Calu3 (cell line): ENCODE measurements at regions not wholly inside any gene's neighbourhood (a gene's known extent, or its start where the extent isn't known, plus 50 kb on each side); places are given as distances from the start of the nearest gene placed in this dataset.
A peak's percentile ranks its signal among the peaks of the same experiment; 100 is the strongest.

Experiments used
- BruUV-seq: library from RNA; stranded (reverse); fragments of 400-500 nt; replicated peaks from 2 replicates; lab custom pipeline; 2021; lab: Mats Ljungman, UMichigan
- CTCF ChIA-PET: fragments of 300-600 bp; sonication (Branson Sonifier 250); formaldehyde crosslinking; loops from one replicate; lab custom pipeline; 2022; ENCODE audit warnings: antibody characterized with exemption; lab: Charles Lee
- DNase-seq: peaks from one replicate; pipeline ENCODE4 v3.0.0; 2022
- H3K27ac Mint-ChIP-seq: one replicate; pipeline ENCODE4 v1.8.0; 2022; ENCODE audit warnings: mixed read lengths; ENCODE audit not compliant: unreplicated experiment
- H3K27me3 Mint-ChIP-seq: one replicate; pipeline ENCODE4 v1.8.0; 2022; ENCODE audit warnings: mixed read lengths; ENCODE audit not compliant: unreplicated experiment
- H3K36me3 Mint-ChIP-seq: one replicate; pipeline ENCODE4 v1.8.0; 2022; ENCODE audit warnings: mild to moderate bottlenecking, moderate library complexity, mixed read lengths; ENCODE audit not compliant: insufficient read depth, unreplicated experiment
- H3K4me1 Mint-ChIP-seq: one replicate; pipeline ENCODE4 v1.8.0; 2022; ENCODE audit warnings: mild to moderate bottlenecking, low read depth, mixed read lengths; ENCODE audit not compliant: unreplicated experiment
- H3K4me3 Mint-ChIP-seq: one replicate; pipeline ENCODE4 v1.8.0; 2022; ENCODE audit warnings: mild to moderate bottlenecking, low read depth, moderate library complexity, mixed read lengths; ENCODE audit not compliant: unreplicated experiment
- H3K9me3 Mint-ChIP-seq: one replicate; pipeline ENCODE4 v1.8.0; 2022; ENCODE audit warnings: low read depth, mixed read lengths; ENCODE audit not compliant: unreplicated experiment
- intact Hi-C: fragments of 100-400 bp; cut with micrococcal nuclease; formaldehyde crosslinking; loops from one replicate; pipeline ENCODE4 v1.10.0; 2022; ENCODE audit not compliant: unreplicated experiment
- TF ChIP-seq, protein P1 (sequence below): fragments of 200-600 bp; IDR thresholded peaks from one replicate; pipeline ENCODE4 v1.8.0; 2022; ENCODE audit warnings: antibody characterized with exemption; ENCODE audit not compliant: unreplicated experiment

DNA sequence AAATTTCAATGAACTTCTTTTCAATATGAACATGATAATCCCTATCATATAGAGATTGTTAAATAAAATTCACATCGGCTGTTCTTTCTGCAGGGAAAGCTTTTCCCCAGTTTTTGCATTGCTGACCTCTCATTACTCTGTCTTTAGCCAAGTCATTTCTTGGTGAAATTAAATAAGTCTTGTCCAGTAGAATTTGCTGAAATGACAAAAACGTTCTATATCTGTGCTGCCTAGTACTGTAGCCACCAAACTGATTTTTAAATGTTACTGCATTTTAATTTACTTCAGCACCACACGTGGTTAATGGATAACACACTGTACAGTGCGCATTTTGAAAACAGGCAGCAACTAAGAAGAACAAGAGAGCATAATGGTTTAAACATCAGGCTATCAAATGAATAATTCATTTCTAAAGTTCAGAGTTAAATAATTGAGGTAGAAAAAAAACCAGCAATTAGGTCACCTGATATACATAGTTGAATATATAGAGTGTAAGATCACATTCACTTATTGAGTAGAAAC lies 178.9 kb downstream of the LIG4 start:
- TF ChIP-seq, protein P1, sequence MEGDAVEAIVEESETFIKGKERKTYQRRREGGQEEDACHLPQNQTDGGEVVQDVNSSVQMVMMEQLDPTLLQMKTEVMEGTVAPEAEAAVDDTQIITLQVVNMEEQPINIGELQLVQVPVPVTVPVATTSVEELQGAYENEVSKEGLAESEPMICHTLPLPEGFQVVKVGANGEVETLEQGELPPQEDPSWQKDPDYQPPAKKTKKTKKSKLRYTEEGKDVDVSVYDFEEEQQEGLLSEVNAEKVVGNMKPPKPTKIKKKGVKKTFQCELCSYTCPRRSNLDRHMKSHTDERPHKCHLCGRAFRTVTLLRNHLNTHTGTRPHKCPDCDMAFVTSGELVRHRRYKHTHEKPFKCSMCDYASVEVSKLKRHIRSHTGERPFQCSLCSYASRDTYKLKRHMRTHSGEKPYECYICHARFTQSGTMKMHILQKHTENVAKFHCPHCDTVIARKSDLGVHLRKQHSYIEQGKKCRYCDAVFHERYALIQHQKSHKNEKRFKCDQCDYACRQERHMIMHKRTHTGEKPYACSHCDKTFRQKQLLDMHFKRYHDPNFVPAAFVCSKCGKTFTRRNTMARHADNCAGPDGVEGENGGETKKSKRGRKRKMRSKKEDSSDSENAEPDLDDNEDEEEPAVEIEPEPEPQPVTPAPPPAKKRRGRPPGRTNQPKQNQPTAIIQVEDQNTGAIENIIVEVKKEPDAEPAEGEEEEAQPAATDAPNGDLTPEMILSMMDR, result no peak
- no peak overlapping the region for H3K4me3 Mint-ChIP-seq
- intact Hi-C loops, result loop anchor here (1.0 kb wide), 1 partner anchor 34 kb away; no protein-coding TSS in a partner anchor
- peaks cover 21% of the 10 kb centered on the region for H3K4me1 Mint-ChIP-seq
- CTCF ChIA-PET, result no interaction called here
- no peaks in the 10 kb centered on the region for H3K9me3 Mint-ChIP-seq
- no peaks in the 10 kb centered on the region for H3K27me3 Mint-ChIP-seq
- no peak for DNase-seq
- H3K27ac Mint-ChIP-seq, result no peak overlapping the region
- H3K36me3 Mint-ChIP-seq, result no peaks in the 10 kb centered on the region
- BruUV-seq, result no TSS peak

DNA sequence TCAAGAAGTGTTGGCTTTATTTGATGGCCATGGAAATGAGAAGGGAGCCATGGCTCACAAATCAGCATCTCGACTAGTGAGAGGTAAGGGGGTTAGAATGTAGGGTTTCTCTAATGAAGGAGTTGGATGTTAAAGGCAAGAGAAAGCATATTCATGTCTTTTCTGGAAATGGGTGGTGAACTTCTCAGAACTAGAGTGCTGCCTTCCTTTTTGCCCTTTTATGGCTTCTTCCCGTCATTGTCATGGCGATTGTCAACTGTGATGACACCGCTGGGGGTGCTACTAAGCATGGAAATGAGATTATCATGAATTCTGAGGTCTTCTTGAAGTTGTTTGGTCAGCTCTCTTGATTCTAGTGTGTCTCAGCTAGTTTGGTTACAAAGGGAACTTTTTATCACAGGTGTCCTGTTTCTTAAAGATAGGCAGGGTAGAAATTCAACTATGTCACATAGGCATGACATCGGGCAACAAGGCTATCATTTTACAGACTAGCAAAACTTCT lies 180.4 kb downstream of the LIG4 start:
- no peak overlapping the region for H3K4me3 Mint-ChIP-seq
- DNase-seq, result no peak
- H3K36me3 Mint-ChIP-seq, result no peaks in the 10 kb centered on the region
- H3K4me1 Mint-ChIP-seq, result peaks cover 21% of the 10 kb centered on the region
- no TSS peak for BruUV-seq
- H3K27ac Mint-ChIP-seq, result no peak overlapping the region
- no peaks in the 10 kb centered on the region for H3K9me3 Mint-ChIP-seq
- intact Hi-C loops, result loop anchor here (5.0 kb wide), 1 partner anchor 117 kb away; no protein-coding TSS in a partner anchor
- TF ChIP-seq, protein P1, result no peak
- no peaks in the 10 kb centered on the region for H3K27me3 Mint-ChIP-seq
- CTCF ChIA-PET, result no interaction called here

DNA sequence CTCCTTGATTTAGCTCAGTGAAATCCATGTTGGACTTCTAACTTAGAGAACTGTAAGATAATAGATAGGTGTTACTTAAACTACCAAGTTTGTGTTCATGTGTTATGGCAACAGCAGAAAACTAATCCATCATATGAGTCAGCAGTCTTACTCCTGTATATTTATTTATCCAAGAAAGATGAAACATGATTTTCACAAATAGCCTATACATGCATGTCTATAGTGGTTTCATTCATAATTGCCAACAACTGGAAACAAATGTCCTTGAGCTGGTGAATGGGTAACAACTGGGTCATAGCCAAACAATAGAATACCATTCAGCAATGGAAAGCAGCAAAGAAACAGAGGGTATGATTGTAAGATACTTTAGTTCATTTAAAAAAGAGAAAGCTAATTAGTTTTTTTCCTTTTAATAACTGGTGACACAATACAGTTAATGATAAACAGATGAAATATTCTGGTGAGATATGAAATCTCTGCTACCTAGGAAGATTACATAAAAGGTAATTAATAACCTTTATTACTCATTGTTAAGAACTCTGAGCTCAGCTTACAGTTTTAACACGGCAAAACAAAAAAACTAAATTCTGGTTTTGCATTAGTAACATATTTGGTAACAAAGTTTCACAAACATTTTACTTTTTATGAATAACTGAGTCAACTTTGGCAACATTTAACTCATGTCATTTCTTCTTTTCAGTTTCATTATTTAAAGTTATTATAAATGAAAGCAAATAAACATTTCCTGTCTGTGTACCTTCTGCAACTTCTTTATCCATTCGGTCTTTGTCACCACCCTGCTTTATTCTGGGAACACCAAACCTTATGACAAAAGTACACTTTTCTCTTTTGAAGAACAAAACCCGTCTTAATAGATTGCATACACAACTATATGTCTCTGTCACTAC lies 181.3 kb downstream of the LIG4 start:
- no peaks in the 10 kb centered on the region for H3K27me3 Mint-ChIP-seq
- H3K27ac Mint-ChIP-seq, result peak overlapping the region; percentile 61
- DNase-seq, result no peak
- H3K36me3 Mint-ChIP-seq, result no peaks in the 10 kb centered on the region
- no peaks in the 10 kb centered on the region for H3K9me3 Mint-ChIP-seq
- intact Hi-C loops, result loop anchor here (5.0 kb wide), 1 partner anchor 118 kb away; no protein-coding TSS in a partner anchor
- CTCF ChIA-PET, result no interaction called here
- no TSS peak for BruUV-seq
- no peak overlapping the region for H3K4me3 Mint-ChIP-seq
- TF ChIP-seq, protein P1, result no peak
- peaks cover 21% of the 10 kb centered on the region for H3K4me1 Mint-ChIP-seq

DNA sequence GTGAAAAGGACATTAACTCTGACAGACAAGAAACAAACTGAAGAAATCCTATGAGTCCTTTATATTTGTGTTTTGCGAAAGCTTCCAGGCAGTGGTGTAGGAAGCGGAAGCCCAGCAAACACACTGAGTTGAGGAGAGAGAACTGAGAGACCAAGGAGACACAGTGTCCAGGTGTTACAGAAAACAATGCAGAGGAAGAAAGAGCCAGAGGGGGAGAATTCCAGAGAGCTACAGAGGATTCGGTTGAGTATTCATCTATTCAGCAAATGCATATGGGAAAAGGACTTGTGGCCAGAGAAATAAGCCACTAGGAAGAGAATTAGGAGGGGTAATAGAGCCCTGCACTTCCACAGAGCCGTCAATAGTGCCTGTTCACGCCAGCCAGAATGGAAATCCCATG lies 183.5 kb downstream of the LIG4 start:
- intact Hi-C loops, result loop anchor here (5.0 kb wide), 1 partner anchor 120 kb away; no protein-coding TSS in a partner anchor
- no peaks in the 10 kb centered on the region for H3K36me3 Mint-ChIP-seq
- peaks cover 19% of the 10 kb centered on the region for H3K4me1 Mint-ChIP-seq
- no peak for DNase-seq
- H3K4me3 Mint-ChIP-seq, result no peak overlapping the region
- BruUV-seq, result no TSS peak
- TF ChIP-seq, protein P1, result no peak
- CTCF ChIA-PET, result no interaction called here
- no peaks in the 10 kb centered on the region for H3K27me3 Mint-ChIP-seq
- no peak overlapping the region for H3K27ac Mint-ChIP-seq
- H3K9me3 Mint-ChIP-seq, result no peaks in the 10 kb centered on the region
